GM18526 (cell line): ENCODE measurements at regions not wholly inside any gene's neighbourhood (a gene's known extent, or its start where the extent isn't known, plus 50 kb on each side); places are given as distances from the start of the nearest gene placed in this dataset.

ENCODE experiments used
- POLR2A ChIP-seq: IDR thresholded peaks from 3 replicates; pipeline ENCODE4 v1.6.1; 2011; ENCODE audit not compliant: insufficient read length; ENCODE audit errors: extremely low read depth

GRCh38 chr7:130923930-130924329, 189.9 kb upstream of the KLF14 start:
- no peak for TF ChIP-seq POLR2A

- TF ChIP-seq POLR2A: no peak
These were observed 191.3 kb upstream of the KLF14 start for GRCh38 chr7:130925136-130925794.

GRCh38 chr7:130926001-130926691, 192.1 kb upstream of the KLF14 start:
- no peak for TF ChIP-seq POLR2A

GRCh38 chr7:130927062-130927461, 193.1 kb upstream of the KLF14 start:
- no peak for TF ChIP-seq POLR2A

GRCh38 chr7:130927564-130927963, 193.6 kb upstream of the KLF14 start:
- TF ChIP-seq POLR2A: no peak

GRCh38 chr7:130929896-130930659, 196.1 kb upstream of the KLF14 start:
- no peak for TF ChIP-seq POLR2A

GRCh38 chr7:130930681-130931080, 196.7 kb upstream of the KLF14 start:
- no peak for TF ChIP-seq POLR2A

GRCh38 chr7:130931423-130931822, 197.4 kb upstream of the KLF14 start:
- TF ChIP-seq POLR2A: no peak

GRCh38 chr7:130932088-130932487, 198.1 kb upstream of the KLF14 start:
- no peak for TF ChIP-seq POLR2A

GRCh38 chr7:130932667-130933432, 198.8 kb upstream of the KLF14 start:
- TF ChIP-seq POLR2A: no peak

- TF ChIP-seq POLR2A: no peak
These were observed 199.9 kb upstream of the KLF14 start for GRCh38 chr7:130933919-130934318.

GRCh38 chr7:130935564-130936157, 201.7 kb upstream of the KLF14 start:
- TF ChIP-seq POLR2A: no peak

- TF ChIP-seq POLR2A: no peak
These were observed 202.4 kb upstream of the KLF14 start for GRCh38 chr7:130936202-130936931.

- peak; percentile 19 for TF ChIP-seq POLR2A
These were observed 203.0 kb upstream of the KLF14 start for GRCh38 chr7:130937016-130937415.
